Gastroesophageal sphincter (tissue), 3 donors: ENCODE measurements at regions not wholly inside any gene's neighbourhood (a gene's known extent, or its start where the extent isn't known, plus 50 kb on each side); places are given as distances from the start of the nearest gene placed in this dataset.

Experiments used
- EP300 ChIP-seq: sonication (generic); formaldehyde crosslinking; IDR thresholded peaks from one replicate; pipeline ENCODE4 v1.6.1; 2017; ENCODE audit warnings: antibody characterized with exemption, mild to moderate bottlenecking
- POLR2A ChIP-seq, 2 donors: fragments of 450-650 bp; IDR thresholded peaks; one replicate each; pipeline ENCODE4 v1.6.1; 2017; ENCODE audit warnings: antibody characterized with exemption in 2 of 2, mild to moderate bottlenecking in 2 of 2, moderate library complexity in 1 of 2
- POLR2AphosphoS5 ChIP-seq: sonication (generic); formaldehyde crosslinking; IDR thresholded peaks from one replicate; pipeline ENCODE4 v1.6.1; 2017; ENCODE audit warnings: antibody characterized with exemption
- TF ChIP-seq, protein P1 (sequence below), 4 experiments: fragments of 200-600 bp in 2 of 4; fragments of 450-650 bp in 2 of 4; sonication (generic) in 1 of 4; IDR thresholded peaks; one replicate each; pipeline ENCODE4 v1.5.1; 2017 to 2019; ENCODE audit warnings: antibody characterized with exemption in 4 of 4, mild to moderate bottlenecking in 2 of 4, moderate library complexity in 2 of 4

DNA sequence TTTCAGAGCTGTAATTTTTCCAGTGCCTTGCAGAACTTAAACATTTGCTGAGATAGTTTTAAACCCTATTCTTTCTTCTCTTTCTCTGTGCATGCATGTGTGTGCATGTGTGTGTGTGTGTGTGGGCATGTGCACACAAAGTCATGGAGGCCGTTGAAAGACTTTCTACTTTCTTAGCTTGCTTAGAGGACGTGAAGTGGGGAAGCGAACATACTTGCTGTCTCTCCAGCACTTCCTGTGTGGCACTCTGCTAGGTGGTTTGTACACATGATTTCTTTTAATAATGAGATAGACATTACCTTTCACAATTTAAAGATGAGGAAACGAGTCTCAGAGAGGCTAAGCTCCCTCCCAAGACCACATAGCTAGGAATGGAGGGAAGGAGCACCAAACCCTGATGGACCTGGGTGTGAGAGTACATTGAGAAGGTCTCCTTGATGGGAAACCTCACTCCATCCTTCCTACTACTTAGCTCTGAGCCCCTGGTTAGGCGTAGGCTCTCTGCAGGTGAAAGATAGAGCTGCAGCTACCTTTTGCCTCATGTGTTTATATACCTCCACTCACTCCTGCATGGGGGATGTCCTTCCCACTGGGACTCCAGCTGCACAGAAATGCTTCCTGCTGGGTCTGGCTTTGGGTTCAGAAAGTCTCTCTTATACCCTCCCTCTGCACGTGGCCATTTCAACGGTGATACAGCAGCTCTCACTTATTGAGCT is 101.9 kb upstream of the USP24 start:
- TF ChIP-seq, protein P1, sequence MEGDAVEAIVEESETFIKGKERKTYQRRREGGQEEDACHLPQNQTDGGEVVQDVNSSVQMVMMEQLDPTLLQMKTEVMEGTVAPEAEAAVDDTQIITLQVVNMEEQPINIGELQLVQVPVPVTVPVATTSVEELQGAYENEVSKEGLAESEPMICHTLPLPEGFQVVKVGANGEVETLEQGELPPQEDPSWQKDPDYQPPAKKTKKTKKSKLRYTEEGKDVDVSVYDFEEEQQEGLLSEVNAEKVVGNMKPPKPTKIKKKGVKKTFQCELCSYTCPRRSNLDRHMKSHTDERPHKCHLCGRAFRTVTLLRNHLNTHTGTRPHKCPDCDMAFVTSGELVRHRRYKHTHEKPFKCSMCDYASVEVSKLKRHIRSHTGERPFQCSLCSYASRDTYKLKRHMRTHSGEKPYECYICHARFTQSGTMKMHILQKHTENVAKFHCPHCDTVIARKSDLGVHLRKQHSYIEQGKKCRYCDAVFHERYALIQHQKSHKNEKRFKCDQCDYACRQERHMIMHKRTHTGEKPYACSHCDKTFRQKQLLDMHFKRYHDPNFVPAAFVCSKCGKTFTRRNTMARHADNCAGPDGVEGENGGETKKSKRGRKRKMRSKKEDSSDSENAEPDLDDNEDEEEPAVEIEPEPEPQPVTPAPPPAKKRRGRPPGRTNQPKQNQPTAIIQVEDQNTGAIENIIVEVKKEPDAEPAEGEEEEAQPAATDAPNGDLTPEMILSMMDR (IDR thresholded peaks at IDR 0.05): no peak
- TF ChIP-seq POLR2A (IDR thresholded peaks at IDR 0.05) (no peak), EP300 (no peak), POLR2AphosphoS5 (no peak)
